HG02623 (cell line): ENCODE measurements at regions not wholly inside any gene's neighbourhood (a gene's known extent, or its start where the extent isn't known, plus 50 kb on each side); places are given as distances from the start of the nearest gene placed in this dataset.
"Not testable (repeated sequence)": the region's sequence is repeated elsewhere in the genome, so short reads cannot be mapped to it uniquely, and the experiment has no call there.

Experiments
- ATAC-seq: cut with Tn5 transposase; IDR thresholded peaks from one replicate; pipeline ENCODE4 v1.9.1; 2021; ENCODE audit warnings: moderate library complexity; ENCODE audit not compliant: unreplicated experiment

DNA sequence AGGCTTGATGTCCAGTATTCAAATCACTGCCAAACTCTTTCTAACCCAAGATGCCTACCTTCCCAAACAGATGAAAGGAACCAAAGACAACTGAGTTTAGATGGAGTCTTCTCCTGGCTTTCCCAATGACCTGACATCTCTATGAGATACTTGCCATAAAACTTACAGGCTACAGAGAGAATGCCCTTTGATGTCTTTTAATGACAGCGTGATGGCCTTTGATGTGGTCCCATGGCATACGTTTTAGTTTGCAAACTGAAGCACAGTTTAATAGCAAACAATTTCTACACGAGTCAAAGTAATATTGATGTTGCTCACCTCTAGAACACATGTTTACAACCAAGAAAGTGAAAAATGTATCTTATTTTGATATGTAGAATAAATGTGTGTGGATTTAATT, 73.2 kb downstream of the ZIC4 start:
- no peak for ATAC-seq

DNA sequence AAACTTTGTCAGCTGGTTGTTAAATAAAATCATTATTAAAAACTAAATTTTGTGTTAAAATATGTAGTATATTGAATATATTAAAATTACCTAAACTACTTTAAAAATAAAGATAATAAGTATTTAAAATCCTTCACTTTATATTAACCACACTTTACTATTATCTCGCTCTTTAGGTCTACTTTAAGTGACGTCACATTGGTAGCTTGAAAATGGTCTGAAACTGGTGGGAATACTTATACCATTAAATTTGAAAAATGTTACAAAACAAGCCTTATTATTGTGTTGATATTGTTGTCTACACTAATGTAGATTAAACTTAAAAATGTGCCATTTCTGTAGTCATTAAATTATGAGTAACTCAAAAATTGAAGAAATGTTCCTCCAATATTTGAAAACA, 77.6 kb downstream of the ZIC4 start:
- ATAC-seq: no peak

DNA sequence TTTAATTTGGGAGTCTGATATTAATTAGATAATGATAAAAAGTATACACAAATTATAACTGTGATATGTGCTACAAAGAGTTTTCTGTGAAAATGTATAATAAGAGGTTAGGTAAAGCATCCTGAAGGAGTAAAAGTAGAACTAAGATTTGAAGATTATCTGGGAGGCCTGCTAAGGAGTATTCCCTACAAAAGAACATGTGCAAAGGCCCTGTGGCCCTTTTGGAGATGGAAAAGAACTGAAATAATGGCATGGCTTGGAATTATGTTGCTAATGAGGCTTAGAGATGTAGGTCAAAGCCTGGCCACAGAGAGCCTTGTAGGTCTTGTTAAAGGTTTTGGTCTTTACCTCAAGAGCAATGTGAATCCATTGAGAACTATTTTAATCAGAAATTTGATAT, 82.0 kb downstream of the ZIC4 start:
- no peak for ATAC-seq

DNA sequence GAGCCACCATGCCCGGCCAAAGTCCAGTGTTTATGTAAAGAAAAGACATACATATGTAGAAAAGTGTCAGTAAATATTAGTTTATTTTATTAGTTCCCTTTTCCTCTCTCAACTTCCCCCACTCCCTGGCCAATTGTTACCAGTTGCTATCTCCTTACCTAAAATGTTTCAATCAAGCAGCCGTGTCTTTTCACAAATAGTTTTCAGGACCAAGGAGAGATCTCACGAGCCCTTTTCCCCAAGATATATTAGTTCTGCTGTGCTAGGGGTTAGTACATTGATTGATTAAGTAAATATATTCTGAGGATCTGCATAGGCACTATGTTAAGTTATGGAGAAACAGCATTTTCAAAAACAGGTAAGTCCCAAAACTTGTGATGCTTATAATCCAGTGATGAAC, 87.4 kb downstream of the ZIC4 start:
- no peak for ATAC-seq

DNA sequence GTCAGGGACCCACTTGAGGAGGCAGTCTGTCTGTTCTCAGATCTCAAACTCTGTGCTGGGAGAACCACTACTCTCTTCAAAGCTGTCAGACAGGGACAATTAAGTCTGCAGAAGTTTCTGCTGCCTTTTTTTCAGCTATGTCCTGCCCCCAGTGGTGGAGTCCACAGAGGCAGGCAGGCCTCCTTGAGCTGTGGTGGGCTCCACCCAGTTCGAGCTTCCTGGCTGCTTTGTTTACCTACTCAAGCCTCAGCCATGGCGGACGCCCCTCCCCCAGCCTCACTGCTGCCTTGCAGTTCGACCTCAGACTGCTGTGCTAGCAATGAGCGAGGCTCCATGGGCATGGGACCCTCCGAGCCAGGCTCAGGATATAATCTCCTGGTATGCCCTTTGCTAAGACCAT, 89.3 kb downstream of the ZIC4 start:
- not testable (repeated sequence) for ATAC-seq

DNA sequence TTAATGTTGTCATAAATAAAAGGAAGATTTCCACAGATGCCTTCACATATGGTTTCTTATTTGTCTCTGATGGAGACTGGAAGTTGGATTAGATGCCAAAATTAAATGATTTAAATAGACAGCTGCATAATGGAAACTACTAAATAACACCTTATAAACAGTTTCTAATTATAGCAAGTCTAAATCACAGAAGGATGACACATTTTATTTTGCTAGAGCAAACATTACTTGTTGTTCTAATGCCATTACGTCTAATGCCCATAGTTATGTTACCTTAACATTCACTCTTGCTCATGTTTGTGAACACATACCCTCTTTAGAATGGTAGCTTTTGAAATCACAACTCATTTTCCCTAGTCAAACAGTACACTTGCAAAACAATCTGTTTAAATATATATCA, 92.8 kb downstream of the ZIC4 start:
- ATAC-seq: no peak

DNA sequence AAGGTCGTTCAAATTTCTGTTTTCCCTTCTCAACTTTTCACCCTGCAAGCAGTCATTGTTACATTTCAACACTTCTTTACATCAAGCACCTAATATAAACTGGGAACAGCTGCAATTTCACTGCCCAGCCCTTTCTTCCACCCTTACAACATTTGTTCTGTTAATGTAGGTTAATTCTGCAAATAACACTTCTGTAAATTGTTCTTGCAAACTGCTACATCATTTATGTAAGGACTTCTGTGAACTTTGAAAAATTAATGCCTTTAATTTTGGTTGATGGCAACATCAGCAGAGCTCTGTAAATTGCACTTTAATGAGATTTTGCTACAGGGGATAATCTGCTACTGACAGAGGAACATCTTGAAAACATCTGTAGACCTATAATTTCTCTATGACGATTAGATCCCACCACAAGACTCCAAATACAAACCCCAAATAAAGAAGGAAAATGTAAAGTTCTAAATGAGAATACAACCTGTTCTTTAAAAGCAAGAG, 93.5 kb downstream of the ZIC4 start:
- ATAC-seq: no peak

DNA sequence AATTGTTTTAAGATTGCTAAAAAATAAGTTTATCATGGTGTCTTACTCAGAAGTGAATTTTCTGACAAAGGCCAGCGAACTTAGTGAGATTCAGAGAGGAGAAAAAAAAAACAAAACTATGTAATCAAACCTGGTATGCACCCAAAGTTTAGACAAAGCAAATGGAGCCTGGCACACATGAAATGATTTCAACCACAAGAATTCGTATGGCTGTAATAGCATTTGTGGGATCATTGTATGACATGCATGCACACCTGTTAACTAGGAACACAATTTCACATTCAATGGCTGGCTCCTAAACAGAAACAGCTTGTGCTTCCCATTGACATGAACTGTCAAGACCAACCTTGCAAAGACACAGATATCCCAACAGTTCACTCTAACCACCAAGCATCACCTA, 94.6 kb downstream of the ZIC4 start:
- no peak for ATAC-seq

DNA sequence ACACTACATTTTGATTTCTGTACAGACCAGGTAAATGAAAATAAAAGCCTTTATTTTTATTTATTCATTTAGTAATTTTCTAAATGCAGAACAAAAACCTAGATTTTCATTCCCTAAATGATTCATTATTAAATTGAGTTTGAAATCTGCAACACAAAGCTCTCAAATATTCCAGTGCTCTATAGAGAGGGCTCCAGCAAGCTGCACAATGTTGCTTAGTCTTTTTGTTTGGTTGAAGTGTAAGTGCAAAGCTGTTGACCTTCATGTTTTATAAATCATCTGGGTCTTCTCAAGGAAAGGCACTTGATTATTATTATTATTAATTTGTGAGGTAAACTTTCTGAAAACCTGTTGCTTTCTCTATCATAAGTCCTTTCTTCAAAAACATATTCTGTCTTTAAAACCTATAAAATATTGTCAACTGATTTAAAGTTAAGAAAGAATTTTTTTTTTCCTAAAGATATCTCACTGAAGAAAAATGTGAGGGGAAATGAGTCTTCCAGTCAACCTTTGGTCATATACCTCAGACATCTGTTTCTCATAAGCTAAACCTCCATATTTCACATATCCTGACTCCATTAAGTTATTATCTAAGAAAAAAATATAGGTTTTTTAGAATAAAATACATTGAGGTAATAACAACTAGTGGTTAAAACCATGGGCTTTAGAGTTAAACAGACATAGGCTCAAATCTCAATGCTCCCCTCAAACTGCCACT, 100.7 kb downstream of the ZIC4 start:
- no peak for ATAC-seq

DNA sequence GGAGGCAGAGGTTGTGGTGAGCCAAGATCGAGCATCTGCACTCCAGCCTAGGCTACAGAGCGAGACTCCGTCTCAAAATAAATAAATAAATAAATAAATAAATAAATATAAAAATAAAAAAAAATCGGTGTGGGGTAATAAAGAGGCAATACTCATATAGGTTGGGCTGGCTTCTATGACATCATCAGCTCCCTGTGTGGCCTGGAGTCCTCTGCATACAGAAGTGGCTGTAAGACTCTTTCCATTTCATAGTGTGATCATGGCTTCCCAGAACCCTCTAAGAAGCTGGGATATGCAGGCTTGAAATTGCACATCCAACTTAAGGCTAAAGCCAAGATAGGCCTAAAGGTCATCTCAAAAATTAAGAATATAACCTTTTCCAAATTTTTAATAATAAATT, 101.6 kb downstream of the ZIC4 start:
- no peak for ATAC-seq

DNA sequence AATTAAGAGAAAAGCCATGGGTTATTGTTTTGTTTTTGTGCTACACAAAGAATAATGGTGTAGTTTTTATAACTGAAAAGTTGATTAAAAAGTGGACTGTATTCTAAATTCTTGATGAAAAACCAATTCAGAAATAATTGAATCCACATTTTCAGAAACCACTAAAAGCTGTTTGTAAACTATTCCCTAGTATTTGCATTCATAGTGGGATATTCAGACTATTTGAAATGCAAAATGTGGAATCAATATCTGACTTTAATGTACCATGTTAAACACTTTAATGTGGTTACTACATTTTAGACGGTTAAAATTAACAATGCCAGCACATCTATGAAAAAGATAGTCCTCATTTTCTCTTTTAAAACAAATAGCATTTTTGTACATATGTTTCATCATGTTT, 104.6 kb downstream of the ZIC4 start:
- no peak for ATAC-seq

DNA sequence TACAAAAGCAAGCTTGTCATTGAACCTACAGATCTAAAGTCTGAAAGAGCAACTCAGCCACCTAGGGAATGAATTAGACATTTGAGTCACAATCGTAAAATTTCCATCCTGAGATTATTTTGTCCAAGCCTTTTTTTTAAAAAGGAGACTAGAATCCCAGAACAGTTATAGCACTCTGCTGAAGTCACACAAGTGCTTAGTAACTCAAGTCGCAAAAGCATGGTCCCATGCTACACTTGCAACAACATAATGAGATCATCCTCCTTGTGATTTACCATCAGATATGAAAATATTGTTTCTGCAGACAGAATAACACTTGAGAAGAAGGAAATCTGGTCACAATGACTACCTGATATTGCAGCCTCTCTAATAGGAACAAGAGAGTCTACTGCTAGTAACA, 106.7 kb downstream of the ZIC4 start:
- ATAC-seq: no peak

DNA sequence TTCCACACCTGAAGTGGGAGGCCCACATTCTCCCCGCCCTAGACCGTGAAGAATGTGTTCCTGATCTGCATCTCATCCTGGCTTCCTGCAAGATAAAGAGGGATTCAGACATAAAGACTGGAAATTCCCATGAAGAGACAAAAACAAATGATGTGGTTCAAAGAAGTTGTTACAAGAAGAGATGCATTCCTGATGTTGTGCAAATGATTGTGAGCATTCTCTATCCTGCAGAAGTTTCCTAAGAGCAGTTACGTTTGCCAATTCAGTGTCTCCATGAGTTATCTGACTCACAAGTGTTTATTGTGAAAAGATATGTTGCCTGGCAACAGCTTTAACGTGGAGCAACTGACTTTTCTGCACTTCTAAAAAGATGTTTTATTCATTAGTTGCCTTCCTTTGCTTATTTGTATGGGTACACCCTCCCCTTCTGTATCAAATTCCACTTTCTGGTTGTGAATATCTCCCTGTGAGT, 107.8 kb downstream of the ZIC4 start:
- ATAC-seq: no peak

DNA sequence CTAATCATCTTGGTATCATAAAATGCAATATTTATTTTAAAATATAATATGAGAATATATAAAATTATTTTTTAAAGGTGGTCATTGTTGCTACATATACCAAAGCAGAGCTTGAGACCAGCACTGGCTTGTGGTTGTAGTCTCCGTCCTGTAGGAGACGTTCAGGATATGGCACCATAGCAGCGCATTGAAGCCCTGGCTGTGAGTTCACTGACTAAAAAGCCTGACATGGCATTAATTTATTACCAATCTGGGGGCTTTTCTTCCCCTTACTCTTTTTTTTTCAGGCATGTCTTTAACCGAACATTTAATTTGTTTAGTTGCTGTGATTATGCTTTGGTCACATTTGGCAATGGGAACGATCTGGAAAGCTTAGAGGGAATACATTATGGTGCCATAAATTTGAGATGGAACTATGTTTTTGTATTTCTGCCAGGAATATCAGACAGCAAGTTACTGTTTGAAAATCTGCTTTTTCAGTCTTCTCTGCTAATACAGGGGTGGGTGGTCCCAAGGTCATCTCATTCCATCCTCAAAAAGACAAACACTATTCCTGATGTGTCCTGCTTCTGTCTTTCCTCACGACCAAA, 108.5 kb downstream of the ZIC4 start:
- no peak for ATAC-seq

DNA sequence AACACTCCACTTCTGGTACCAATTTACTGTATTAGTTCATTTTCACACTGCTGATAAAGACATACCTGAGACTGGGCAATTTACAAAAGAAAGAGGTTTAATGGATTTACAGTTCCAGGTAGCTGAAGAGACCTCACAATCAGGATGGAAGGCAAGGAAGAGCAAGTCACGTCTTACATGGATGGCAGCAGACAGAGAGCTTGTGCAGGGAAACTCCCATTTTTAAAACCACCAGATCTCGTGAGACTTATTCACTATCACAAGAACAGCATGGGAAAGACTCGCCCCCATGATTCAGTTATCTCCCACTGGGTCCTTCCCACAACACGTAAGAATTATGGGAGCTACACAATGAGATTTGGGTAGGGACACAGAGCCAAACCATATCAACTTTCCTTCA, 119.0 kb downstream of the ZIC4 start:
- not testable (repeated sequence) for ATAC-seq

DNA sequence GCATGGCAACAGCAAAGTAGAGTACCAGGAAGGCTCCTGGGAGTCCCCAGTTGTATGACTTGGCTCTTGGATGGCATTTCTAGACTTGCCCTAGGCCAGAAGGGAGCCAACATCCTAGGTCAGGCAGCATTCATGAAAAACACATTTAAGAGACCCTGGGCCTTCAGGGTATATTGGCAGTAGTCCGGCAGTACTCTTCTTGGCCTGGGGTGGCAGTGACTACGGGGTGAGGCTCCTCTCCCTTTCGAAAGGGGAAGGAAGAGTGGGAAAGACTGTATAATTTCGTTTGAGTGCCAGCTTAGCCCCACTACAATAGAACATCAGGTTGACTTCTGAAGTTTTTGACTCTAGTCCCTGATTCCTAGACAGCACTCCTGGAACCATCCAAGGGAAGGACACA, 136.4 kb downstream of the ZIC4 start:
- ATAC-seq: no peak

DNA sequence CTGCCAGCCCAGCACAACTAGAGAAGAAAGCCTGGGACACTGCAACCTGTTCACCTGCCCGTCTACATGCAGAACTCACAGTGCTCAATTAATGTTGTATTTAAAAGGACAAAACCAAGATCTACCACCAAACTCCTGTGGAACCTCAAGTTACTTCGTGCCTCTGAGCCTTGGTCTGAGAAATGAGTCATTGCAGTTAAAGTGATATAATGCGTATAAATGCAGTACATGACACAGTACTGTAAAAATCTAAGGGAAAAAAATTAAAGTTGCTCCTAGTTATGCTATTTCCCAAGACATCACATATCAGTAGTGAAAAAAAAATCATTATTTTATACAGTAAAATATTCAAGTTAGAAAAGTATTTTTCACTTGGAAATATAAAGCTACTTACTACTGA, 138.9 kb downstream of the ZIC4 start:
- no peak for ATAC-seq

DNA sequence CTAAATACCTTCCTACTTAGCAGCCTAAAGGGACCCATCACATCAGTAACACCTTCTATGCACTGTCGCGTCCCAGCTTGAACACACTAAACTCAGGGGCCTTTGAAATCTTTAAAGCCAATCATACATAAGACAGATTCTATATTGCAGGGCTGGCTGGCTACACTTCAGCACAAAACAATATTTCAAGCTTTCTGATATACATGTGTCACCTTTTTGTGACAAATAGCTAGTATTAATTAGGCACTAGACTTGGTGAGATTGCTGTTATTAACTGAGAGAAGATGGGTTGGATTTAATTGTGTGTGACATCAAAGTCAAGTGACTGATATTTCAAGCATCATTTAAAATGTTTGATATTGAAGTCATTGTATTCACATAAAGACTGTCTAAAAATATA, 148.4 kb downstream of the ZIC4 start:
- ATAC-seq: no peak

DNA sequence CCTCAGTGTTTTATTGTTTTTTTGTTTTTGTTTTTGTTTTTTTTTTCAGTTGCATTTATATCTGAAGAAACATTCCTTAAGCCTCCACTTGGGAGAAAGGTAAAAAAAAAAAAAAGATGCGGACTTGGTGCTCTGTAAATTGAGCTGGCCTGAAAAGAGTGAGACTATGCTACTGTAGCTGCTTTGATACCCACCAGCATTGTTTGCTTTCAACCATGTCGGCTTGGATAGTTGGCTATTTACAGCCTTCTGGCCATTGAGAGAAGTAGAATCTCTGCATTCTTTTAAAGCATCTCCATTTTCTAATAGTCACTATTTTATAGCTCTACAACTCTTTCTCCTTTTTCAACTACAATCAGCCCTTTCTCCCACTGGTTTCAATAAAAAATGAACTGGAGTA, 149.6 kb downstream of the ZIC4 start:
- ATAC-seq: no peak

DNA sequence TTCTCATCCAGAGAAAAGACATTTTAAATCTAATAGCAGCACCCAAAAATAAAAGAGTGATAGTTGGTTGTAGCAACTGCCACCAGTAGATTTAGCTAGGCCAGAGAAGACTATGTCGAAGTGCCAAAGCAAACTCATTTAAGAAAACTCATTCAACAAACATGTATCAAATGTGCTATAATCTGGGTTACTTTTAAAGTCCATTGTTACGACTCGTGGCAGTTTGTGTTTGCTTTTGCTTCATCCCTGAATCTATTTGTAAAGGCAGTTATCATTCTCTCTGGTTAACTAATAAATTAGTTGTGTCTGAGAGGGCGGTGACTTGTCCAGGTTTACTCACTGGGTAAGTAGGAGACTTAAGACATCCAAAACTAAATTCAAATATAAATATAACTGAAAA, 159.4 kb downstream of the ZIC4 start:
- ATAC-seq: no peak

DNA sequence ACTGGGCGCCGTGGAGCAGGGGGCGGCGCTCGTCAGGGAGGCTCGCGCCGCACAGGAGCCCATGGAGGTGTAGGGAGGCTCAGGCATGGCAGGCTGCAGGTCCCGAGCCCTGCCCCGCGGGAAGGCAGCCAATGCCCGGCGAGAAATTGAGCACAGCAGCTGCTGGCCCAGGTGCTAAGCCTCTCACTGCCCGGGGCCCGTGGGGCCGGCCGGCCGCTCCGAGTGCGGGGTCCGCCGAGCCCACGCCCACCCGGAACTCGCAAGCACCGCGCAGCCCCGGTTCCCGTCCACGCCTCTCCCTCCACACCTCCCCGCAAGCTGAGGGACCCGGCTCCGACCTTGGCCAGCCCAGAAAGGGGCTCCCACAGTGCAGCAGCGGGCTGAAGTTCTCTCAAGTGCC, 160.7 kb downstream of the ZIC4 start:
- ATAC-seq: not testable (repeated sequence)

DNA sequence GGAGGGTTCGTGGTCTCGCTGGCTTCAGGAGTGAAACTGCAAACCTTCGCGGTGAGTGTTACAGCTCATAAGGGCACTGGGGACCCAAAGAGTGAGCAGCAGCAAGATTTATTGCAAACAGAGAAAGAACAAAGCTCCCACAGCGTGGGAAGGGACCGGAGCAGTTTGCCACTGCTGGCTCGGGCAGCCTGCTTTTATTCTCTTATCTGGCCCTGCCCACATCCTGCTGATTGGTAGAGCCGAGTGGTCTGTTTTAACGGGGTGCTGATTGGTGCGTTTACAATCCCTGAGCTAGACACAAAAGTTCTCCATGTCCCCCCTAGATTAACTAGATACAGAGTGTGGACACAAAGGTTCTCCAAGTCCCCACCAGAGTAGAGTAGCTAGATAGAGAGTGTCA, 161.3 kb downstream of the ZIC4 start:
- not testable (repeated sequence) for ATAC-seq

DNA sequence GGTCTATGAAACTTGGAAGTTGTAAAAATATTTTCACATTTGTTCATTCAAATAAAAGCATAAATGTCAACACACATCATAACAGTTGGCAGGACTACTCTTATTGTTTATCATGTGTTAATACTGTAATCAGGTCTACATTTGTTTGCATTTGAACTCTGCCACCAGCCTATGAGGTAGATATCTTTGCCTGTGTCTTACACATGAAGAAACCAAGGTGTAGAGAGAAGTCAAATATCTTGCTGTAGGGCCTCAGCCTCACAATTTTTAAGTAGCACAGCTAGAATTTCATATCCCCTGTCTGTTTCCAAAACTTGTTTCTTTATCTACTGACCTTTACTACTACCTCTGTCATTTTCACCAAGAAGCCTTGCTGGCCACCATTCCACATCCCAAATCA, 161.9 kb downstream of the ZIC4 start:
- no peak for ATAC-seq
